ENCODE measurements at regions not wholly inside any gene's neighbourhood (a gene's known extent, or its start where the extent isn't known, plus 50 kb on each side); places are given as distances from the start of the nearest gene placed in this dataset.

GRCh38 chr2:16007167-16007934 is 67.0 kb downstream of the MYCN start:
- WGBS (ENCODE audit: insufficient coverage): 100% methylated on average over 3 of the region's 6 CpGs

GRCh38 chr2:16006537-16007166 is 66.3 kb downstream of the MYCN start:
- no peak overlapping the region for H3K27ac ChIP-seq (ENCODE audit: low read depth, low read length)
- no peak for DNase-seq (ENCODE audit: low read depth in 4 of 6, low spot score in 6 of 6)
- H3K9me3 ChIP-seq (ENCODE audit: control insufficient read depth, insufficient read depth, low read length): no peaks in the 10 kb centered on the region

More at GRCh38 chr2:16007167-16007934, 67.0 kb downstream of the MYCN start:
- peaks cover 2% of the 10 kb centered on the region for H3K4me1 ChIP-seq (ENCODE audit: control insufficient read depth, insufficient read depth, low read length)
- H3K27ac ChIP-seq (ENCODE audit: low read depth, low read length): no peak overlapping the region
- H3K36me3 ChIP-seq (ENCODE audit: control insufficient read depth, insufficient read depth, low read length): no peaks in the 10 kb centered on the region
- H3K9me3 ChIP-seq (ENCODE audit: control insufficient read depth, insufficient read depth, low read length): no peaks in the 10 kb centered on the region
- no peaks in the 10 kb centered on the region for H3K27me3 ChIP-seq (ENCODE audit: control insufficient read depth, insufficient read depth, low read length)
- H3K4me3 ChIP-seq (ENCODE audit: low read depth, low read length): no peak overlapping the region
- no peak for DNase-seq (ENCODE audit: low read depth in 4 of 6, low spot score in 6 of 6)

GRCh38 chr2:16005816-16006536 is 65.6 kb downstream of the MYCN start:
- Histone ChIP-seq H3K4me3 (ENCODE audit: low read depth, low read length) (no peak overlapping the region), H3K27me3 (ENCODE audit: control insufficient read depth, insufficient read depth, low read length) (no peaks in the 10 kb centered on the region), H3K9me3 (ENCODE audit: control insufficient read depth, insufficient read depth, low read length) (no peaks in the 10 kb centered on the region), H3K27ac (ENCODE audit: low read depth, low read length) (no peak overlapping the region), H3K36me3 (ENCODE audit: control insufficient read depth, insufficient read depth, low read length) (no peaks in the 10 kb centered on the region), H3K4me1 (ENCODE audit: control insufficient read depth, insufficient read depth, low read length) (no peaks in the 10 kb centered on the region)
- no peak for DNase-seq (ENCODE audit: low read depth in 4 of 6, low spot score in 6 of 6)
- WGBS (ENCODE audit: insufficient coverage): 92% methylated on average over 5 of the region's 6 CpGs

More at GRCh38 chr2:16006537-16007166, 66.3 kb downstream of the MYCN start:
- 98% methylated on average over 4 of the region's 4 CpGs for WGBS (ENCODE audit: insufficient coverage)
- Histone ChIP-seq H3K4me1 (ENCODE audit: control insufficient read depth, insufficient read depth, low read length) (no peaks in the 10 kb centered on the region), H3K4me3 (ENCODE audit: low read depth, low read length) (no peak overlapping the region), H3K27me3 (ENCODE audit: control insufficient read depth, insufficient read depth, low read length) (no peaks in the 10 kb centered on the region), H3K36me3 (ENCODE audit: control insufficient read depth, insufficient read depth, low read length) (no peaks in the 10 kb centered on the region)

- H3K4me3 ChIP-seq (ENCODE audit: low read depth, low read length): no peak overlapping the region
- no peaks in the 10 kb centered on the region for H3K9me3 ChIP-seq (ENCODE audit: control insufficient read depth, insufficient read depth, low read length)
- H3K27ac ChIP-seq (ENCODE audit: low read depth, low read length): no peak overlapping the region
- H3K36me3 ChIP-seq (ENCODE audit: control insufficient read depth, insufficient read depth, low read length): no peaks in the 10 kb centered on the region
- peaks cover 4% of the 10 kb centered on the region for H3K4me1 ChIP-seq (ENCODE audit: control insufficient read depth, insufficient read depth, low read length)
- H3K27me3 ChIP-seq (ENCODE audit: control insufficient read depth, insufficient read depth, low read length): no peaks in the 10 kb centered on the region
- no peak for DNase-seq (ENCODE audit: low read depth in 4 of 6, low spot score in 6 of 6)
- 100% methylated on average over 2 of the region's 2 CpGs for WGBS (ENCODE audit: insufficient coverage)
These were observed 65.0 kb downstream of the MYCN start for GRCh38 chr2:16005389-16005788.

GRCh38 chr2:16003809-16004208 is 63.5 kb downstream of the MYCN start:
- Histone ChIP-seq H3K36me3 (ENCODE audit: control insufficient read depth, insufficient read depth, low read length) (no peaks in the 10 kb centered on the region), H3K9me3 (ENCODE audit: control insufficient read depth, insufficient read depth, low read length) (no peaks in the 10 kb centered on the region), H3K27ac (ENCODE audit: low read depth, low read length) (no peak overlapping the region), H3K4me1 (ENCODE audit: control insufficient read depth, insufficient read depth, low read length) (peaks cover 4% of the 10 kb centered on the region), H3K4me3 (ENCODE audit: low read depth, low read length) (no peak overlapping the region), H3K27me3 (ENCODE audit: control insufficient read depth, insufficient read depth, low read length) (no peaks in the 10 kb centered on the region)
- WGBS (ENCODE audit: insufficient coverage): 76% methylated on average over 3 of the region's 4 CpGs
- DNase-seq (ENCODE audit: low read depth in 4 of 6, low spot score in 6 of 6): no peak

- Histone ChIP-seq H3K27me3 (ENCODE audit: control insufficient read depth, insufficient read depth, low read length) (no peaks in the 10 kb centered on the region), H3K9me3 (ENCODE audit: control insufficient read depth, insufficient read depth, low read length) (no peaks in the 10 kb centered on the region), H3K36me3 (ENCODE audit: control insufficient read depth, insufficient read depth, low read length) (no peaks in the 10 kb centered on the region), H3K4me3 (ENCODE audit: low read depth, low read length) (no peak overlapping the region), H3K27ac (ENCODE audit: low read depth, low read length) (no peak overlapping the region), H3K4me1 (ENCODE audit: control insufficient read depth, insufficient read depth, low read length) (peaks cover 4% of the 10 kb centered on the region)
- 93% methylated on average over 10 of the region's 12 CpGs for WGBS (ENCODE audit: insufficient coverage)
- no peak for DNase-seq (ENCODE audit: low read depth in 4 of 6, low spot score in 6 of 6)
These were observed 62.8 kb downstream of the MYCN start for GRCh38 chr2:16003152-16003551.

GRCh38 chr2:16002575-16002974 is 62.2 kb downstream of the MYCN start:
- no peaks in the 10 kb centered on the region for H3K27me3 ChIP-seq (ENCODE audit: control insufficient read depth, insufficient read depth, low read length)
- H3K4me3 ChIP-seq (ENCODE audit: low read depth, low read length): no peak overlapping the region
- DNase-seq (ENCODE audit: low read depth in 4 of 6, low spot score in 6 of 6): no peak
- H3K9me3 ChIP-seq (ENCODE audit: control insufficient read depth, insufficient read depth, low read length): no peaks in the 10 kb centered on the region
- peaks cover 4% of the 10 kb centered on the region for H3K4me1 ChIP-seq (ENCODE audit: control insufficient read depth, insufficient read depth, low read length)
- WGBS (ENCODE audit: insufficient coverage): 100% methylated on average over 2 of the region's 4 CpGs
- H3K27ac ChIP-seq (ENCODE audit: low read depth, low read length): no peak overlapping the region
- H3K36me3 ChIP-seq (ENCODE audit: control insufficient read depth, insufficient read depth, low read length): no peaks in the 10 kb centered on the region

GRCh38 chr2:16002144-16002543 is 61.8 kb downstream of the MYCN start:
- Histone ChIP-seq H3K27ac (ENCODE audit: low read depth, low read length) (no peak overlapping the region), H3K4me3 (ENCODE audit: low read depth, low read length) (no peak overlapping the region), H3K4me1 (ENCODE audit: control insufficient read depth, insufficient read depth, low read length) (peaks cover 4% of the 10 kb centered on the region), H3K27me3 (ENCODE audit: control insufficient read depth, insufficient read depth, low read length) (no peaks in the 10 kb centered on the region), H3K36me3 (ENCODE audit: control insufficient read depth, insufficient read depth, low read length) (no peaks in the 10 kb centered on the region), H3K9me3 (ENCODE audit: control insufficient read depth, insufficient read depth, low read length) (no peaks in the 10 kb centered on the region)
- no peak for DNase-seq (ENCODE audit: low read depth in 4 of 6, low spot score in 6 of 6)
- 100% methylated on average over 1 of the region's 3 CpGs for WGBS (ENCODE audit: insufficient coverage)

- Histone ChIP-seq H3K27ac (ENCODE audit: low read depth, low read length) (no peak overlapping the region), H3K4me1 (ENCODE audit: control insufficient read depth, insufficient read depth, low read length) (peaks cover 4% of the 10 kb centered on the region), H3K36me3 (ENCODE audit: control insufficient read depth, insufficient read depth, low read length) (no peaks in the 10 kb centered on the region), H3K27me3 (ENCODE audit: control insufficient read depth, insufficient read depth, low read length) (no peaks in the 10 kb centered on the region), H3K4me3 (ENCODE audit: low read depth, low read length) (no peak overlapping the region), H3K9me3 (ENCODE audit: control insufficient read depth, insufficient read depth, low read length) (no peaks in the 10 kb centered on the region)
- DNase-seq (ENCODE audit: low read depth in 4 of 6, low spot score in 6 of 6): peak in 1 of 6 donors; percentile 53
- WGBS (ENCODE audit: insufficient coverage): 39% methylated on average over 6 of the region's 6 CpGs
These were observed 60.3 kb downstream of the MYCN start for GRCh38 chr2:16000642-16001041.

Measured in spinal cord (tissue), 9 donors.